ENCODE measurements at regions not wholly inside any gene's neighbourhood (a gene's known extent, or its start where the extent isn't known, plus 50 kb on each side); places are given as distances from the start of the nearest gene placed in this dataset.

DNA sequence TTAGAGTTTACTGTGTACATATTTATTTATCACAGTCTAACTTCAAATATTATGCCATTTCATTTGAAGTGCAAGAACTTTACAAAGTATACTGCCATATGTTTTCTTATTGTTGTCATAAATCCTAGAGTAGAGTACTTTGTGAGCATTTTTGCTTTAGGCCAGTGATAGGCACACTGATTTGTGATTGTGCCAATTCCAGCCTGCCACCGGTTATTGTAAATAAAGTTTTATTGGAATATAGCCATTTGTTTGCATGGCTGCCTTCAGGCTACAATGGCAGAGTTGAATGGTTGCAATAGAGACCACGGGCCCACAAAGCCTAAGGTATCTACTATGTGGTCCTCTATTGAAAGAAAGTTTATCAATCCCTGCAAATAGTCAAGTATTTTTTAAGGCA lies 175.8 kb upstream of the GALNT2 start (continued):
- TF ChIP-seq ZNF263 (CRISPR knock-in tag; IDR thresholded peaks at IDR 0.05; ENCODE audit: low read depth) (no peak), TP53 (CRISPR knock-in tag; IDR thresholded peaks at IDR 0.05) (no peak), MYBL2 (CRISPR knock-in tag; IDR thresholded peaks at IDR 0.05) (no peak)

DNA sequence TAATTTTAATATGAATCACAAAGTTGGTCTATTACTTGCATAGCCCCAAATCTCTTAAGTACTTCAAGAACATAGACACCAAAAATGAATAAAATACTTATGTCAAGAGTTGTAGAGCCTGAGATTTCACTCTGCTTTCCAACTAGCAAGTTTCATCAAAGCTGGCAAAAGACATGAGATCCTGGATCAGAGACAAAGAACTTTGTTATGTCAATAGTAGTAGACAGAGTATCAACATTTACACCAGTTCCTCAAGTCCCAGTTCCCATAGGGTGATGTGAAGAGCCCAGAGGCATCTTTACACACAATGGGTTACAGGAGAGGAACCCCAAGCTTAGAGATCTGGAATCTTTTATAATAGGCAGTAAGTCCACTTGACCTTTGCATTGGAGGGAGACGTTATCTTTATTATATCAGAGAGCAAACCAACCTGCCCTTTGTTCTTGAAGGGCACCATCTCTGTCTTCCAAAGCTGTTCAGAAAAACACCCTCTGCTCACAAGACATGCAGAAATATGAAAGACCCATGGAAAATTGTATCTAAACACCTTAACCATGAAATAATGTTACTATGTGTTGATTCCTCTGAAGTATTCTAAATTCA lies 174.4 kb upstream of the GALNT2 start:
- no peaks in the 10 kb centered on the region for H3K36me3 Mint-ChIP-seq
- no peak for TF ChIP-seq TEAD4 (CRISPR knock-in tag; IDR thresholded peaks at IDR 0.05)
- TF ChIP-seq EMX1 (CRISPR knock-in tag; IDR thresholded peaks at IDR 0.05) = no peak
- TF ChIP-seq OVOL2 (CRISPR knock-in tag; IDR thresholded peaks at IDR 0.05; ENCODE audit: borderline replicate concordance) = no peak
- no peak for TF ChIP-seq KAT7 (CRISPR knock-in tag; IDR thresholded peaks at IDR 0.05; ENCODE audit: borderline replicate concordance)
- TF ChIP-seq, protein P1, sequence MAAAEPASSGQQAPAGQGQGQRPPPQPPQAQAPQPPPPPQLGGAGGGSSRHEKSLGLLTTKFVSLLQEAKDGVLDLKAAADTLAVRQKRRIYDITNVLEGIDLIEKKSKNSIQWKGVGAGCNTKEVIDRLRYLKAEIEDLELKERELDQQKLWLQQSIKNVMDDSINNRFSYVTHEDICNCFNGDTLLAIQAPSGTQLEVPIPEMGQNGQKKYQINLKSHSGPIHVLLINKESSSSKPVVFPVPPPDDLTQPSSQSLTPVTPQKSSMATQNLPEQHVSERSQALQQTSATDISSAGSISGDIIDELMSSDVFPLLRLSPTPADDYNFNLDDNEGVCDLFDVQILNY (CRISPR knock-in tag; IDR thresholded peaks at IDR 0.05) = no peak
- TF ChIP-seq, protein P2, sequence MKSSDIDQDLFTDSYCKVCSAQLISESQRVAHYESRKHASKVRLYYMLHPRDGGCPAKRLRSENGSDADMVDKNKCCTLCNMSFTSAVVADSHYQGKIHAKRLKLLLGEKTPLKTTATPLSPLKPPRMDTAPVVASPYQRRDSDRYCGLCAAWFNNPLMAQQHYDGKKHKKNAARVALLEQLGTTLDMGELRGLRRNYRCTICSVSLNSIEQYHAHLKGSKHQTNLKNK (CRISPR knock-in tag; IDR thresholded peaks at IDR 0.05) = no peak
- no peak for TF ChIP-seq SMAD3 (CRISPR knock-in tag; IDR thresholded peaks at IDR 0.05; ENCODE audit: borderline replicate concordance)
- TF ChIP-seq, protein P3, sequence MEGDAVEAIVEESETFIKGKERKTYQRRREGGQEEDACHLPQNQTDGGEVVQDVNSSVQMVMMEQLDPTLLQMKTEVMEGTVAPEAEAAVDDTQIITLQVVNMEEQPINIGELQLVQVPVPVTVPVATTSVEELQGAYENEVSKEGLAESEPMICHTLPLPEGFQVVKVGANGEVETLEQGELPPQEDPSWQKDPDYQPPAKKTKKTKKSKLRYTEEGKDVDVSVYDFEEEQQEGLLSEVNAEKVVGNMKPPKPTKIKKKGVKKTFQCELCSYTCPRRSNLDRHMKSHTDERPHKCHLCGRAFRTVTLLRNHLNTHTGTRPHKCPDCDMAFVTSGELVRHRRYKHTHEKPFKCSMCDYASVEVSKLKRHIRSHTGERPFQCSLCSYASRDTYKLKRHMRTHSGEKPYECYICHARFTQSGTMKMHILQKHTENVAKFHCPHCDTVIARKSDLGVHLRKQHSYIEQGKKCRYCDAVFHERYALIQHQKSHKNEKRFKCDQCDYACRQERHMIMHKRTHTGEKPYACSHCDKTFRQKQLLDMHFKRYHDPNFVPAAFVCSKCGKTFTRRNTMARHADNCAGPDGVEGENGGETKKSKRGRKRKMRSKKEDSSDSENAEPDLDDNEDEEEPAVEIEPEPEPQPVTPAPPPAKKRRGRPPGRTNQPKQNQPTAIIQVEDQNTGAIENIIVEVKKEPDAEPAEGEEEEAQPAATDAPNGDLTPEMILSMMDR (IDR thresholded peaks at IDR 0.05) = no peak
- no peak for TF ChIP-seq ETV6 (CRISPR knock-in tag; IDR thresholded peaks at IDR 0.05)
- TF ChIP-seq FOXJ3 (CRISPR knock-in tag; IDR thresholded peaks at IDR 0.05; ENCODE audit: borderline replicate concordance) = no peak
- TF ChIP-seq, protein P4, sequence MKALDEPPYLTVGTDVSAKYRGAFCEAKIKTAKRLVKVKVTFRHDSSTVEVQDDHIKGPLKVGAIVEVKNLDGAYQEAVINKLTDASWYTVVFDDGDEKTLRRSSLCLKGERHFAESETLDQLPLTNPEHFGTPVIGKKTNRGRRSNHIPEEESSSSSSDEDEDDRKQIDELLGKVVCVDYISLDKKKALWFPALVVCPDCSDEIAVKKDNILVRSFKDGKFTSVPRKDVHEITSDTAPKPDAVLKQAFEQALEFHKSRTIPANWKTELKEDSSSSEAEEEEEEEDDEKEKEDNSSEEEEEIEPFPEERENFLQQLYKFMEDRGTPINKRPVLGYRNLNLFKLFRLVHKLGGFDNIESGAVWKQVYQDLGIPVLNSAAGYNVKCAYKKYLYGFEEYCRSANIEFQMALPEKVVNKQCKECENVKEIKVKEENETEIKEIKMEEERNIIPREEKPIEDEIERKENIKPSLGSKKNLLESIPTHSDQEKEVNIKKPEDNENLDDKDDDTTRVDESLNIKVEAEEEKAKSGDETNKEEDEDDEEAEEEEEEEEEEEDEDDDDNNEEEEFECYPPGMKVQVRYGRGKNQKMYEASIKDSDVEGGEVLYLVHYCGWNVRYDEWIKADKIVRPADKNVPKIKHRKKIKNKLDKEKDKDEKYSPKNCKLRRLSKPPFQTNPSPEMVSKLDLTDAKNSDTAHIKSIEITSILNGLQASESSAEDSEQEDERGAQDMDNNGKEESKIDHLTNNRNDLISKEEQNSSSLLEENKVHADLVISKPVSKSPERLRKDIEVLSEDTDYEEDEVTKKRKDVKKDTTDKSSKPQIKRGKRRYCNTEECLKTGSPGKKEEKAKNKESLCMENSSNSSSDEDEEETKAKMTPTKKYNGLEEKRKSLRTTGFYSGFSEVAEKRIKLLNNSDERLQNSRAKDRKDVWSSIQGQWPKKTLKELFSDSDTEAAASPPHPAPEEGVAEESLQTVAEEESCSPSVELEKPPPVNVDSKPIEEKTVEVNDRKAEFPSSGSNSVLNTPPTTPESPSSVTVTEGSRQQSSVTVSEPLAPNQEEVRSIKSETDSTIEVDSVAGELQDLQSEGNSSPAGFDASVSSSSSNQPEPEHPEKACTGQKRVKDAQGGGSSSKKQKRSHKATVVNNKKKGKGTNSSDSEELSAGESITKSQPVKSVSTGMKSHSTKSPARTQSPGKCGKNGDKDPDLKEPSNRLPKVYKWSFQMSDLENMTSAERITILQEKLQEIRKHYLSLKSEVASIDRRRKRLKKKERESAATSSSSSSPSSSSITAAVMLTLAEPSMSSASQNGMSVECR (CRISPR knock-in tag; IDR thresholded peaks at IDR 0.05; ENCODE audit: borderline replicate concordance) = no peak
- TF ChIP-seq CBFB (CRISPR knock-in tag; IDR thresholded peaks at IDR 0.05; ENCODE audit: low read depth) = no peak
- no peak for TF ChIP-seq ZNF232 (CRISPR knock-in tag; IDR thresholded peaks at IDR 0.05)
- TF ChIP-seq FOXP1 (CRISPR knock-in tag; IDR thresholded peaks at IDR 0.05; ENCODE audit: borderline replicate concordance) = no peak
- TF ChIP-seq, protein P5, sequence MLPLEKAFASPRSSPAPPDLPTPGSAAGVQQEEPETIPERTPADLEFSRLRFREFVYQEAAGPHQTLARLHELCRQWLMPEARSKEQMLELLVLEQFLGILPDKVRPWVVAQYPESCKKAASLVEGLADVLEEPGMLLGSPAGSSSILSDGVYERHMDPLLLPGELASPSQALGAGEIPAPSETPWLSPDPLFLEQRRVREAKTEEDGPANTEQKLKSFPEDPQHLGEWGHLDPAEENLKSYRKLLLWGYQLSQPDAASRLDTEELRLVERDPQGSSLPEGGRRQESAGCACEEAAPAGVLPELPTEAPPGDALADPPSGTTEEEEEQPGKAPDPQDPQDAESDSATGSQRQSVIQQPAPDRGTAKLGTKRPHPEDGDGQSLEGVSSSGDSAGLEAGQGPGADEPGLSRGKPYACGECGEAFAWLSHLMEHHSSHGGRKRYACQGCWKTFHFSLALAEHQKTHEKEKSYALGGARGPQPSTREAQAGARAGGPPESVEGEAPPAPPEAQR (CRISPR knock-in tag; IDR thresholded peaks at IDR 0.05) = no peak
- TF ChIP-seq, protein P6, sequence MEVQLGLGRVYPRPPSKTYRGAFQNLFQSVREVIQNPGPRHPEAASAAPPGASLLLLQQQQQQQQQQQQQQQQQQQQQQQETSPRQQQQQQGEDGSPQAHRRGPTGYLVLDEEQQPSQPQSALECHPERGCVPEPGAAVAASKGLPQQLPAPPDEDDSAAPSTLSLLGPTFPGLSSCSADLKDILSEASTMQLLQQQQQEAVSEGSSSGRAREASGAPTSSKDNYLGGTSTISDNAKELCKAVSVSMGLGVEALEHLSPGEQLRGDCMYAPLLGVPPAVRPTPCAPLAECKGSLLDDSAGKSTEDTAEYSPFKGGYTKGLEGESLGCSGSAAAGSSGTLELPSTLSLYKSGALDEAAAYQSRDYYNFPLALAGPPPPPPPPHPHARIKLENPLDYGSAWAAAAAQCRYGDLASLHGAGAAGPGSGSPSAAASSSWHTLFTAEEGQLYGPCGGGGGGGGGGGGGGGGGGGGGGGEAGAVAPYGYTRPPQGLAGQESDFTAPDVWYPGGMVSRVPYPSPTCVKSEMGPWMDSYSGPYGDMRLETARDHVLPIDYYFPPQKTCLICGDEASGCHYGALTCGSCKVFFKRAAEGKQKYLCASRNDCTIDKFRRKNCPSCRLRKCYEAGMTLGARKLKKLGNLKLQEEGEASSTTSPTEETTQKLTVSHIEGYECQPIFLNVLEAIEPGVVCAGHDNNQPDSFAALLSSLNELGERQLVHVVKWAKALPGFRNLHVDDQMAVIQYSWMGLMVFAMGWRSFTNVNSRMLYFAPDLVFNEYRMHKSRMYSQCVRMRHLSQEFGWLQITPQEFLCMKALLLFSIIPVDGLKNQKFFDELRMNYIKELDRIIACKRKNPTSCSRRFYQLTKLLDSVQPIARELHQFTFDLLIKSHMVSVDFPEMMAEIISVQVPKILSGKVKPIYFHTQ (CRISPR knock-in tag; IDR thresholded peaks at IDR 0.05) = no peak
- TF ChIP-seq MXD4 (CRISPR knock-in tag; IDR thresholded peaks at IDR 0.05; ENCODE audit: borderline replicate concordance) = no peak
- no peak for TF ChIP-seq TEAD1 (CRISPR knock-in tag; IDR thresholded peaks at IDR 0.05)
- TF ChIP-seq, protein P7, sequence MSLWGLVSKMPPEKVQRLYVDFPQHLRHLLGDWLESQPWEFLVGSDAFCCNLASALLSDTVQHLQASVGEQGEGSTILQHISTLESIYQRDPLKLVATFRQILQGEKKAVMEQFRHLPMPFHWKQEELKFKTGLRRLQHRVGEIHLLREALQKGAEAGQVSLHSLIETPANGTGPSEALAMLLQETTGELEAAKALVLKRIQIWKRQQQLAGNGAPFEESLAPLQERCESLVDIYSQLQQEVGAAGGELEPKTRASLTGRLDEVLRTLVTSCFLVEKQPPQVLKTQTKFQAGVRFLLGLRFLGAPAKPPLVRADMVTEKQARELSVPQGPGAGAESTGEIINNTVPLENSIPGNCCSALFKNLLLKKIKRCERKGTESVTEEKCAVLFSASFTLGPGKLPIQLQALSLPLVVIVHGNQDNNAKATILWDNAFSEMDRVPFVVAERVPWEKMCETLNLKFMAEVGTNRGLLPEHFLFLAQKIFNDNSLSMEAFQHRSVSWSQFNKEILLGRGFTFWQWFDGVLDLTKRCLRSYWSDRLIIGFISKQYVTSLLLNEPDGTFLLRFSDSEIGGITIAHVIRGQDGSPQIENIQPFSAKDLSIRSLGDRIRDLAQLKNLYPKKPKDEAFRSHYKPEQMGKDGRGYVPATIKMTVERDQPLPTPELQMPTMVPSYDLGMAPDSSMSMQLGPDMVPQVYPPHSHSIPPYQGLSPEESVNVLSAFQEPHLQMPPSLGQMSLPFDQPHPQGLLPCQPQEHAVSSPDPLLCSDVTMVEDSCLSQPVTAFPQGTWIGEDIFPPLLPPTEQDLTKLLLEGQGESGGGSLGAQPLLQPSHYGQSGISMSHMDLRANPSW (CRISPR knock-in tag; conservative IDR thresholded peaks at IDR 0.05; ENCODE audit: low read depth) = no peak
- TF ChIP-seq ZNF138 (CRISPR knock-in tag; conservative IDR thresholded peaks at IDR 0.05) = no peak
- H3K27me3 Mint-ChIP-seq (ENCODE audit: low read depth) = no peaks in the 10 kb centered on the region; the same call in 1 of the 2 replicates
- ChIA-PET CTCF (no interaction called here), POLR2A (no interaction called here)
- no peak for DNase-seq (ENCODE audit: low spot score)
- no peak overlapping the region for H3K4me3 Mint-ChIP-seq
- peaks cover 11% of the 10 kb centered on the region for H3K9me3 Mint-ChIP-seq
- ATAC-seq = no peak
- H3K4me1 Mint-ChIP-seq = peaks cover 3% of the 10 kb centered on the region; the same call in 1 of the 2 replicates
- H3K27ac Mint-ChIP-seq = no peak overlapping the region
